Adipocyte (in vitro differentiated cells): ENCODE measurements at regions not wholly inside any gene's neighbourhood (a gene's known extent, or its start where the extent isn't known, plus 50 kb on each side); places are given as distances from the start of the nearest gene placed in this dataset.

Experiments
- DNase-seq: peaks from one replicate; pipeline ENCODE4 v3.0.0-alpha.2; 2015; ENCODE audit warnings: low read depth
- H3K27me3 ChIP-seq: replicated peaks from 2 replicates; pipeline ENCODE4 v1.7.0; 2013; ENCODE audit warnings: mild to moderate bottlenecking, low read length, moderate library complexity; ENCODE audit not compliant: control insufficient read depth, insufficient read depth
- H3K36me3 ChIP-seq: 2 replicates; pipeline ENCODE4 v1.7.0; 2013; ENCODE audit warnings: low read length, mild to moderate bottlenecking, moderate library complexity; ENCODE audit not compliant: control insufficient read depth, insufficient read depth, severe bottlenecking
- H3K4me1 ChIP-seq: 2 replicates; pipeline ENCODE4 v1.7.0; 2013; ENCODE audit warnings: mild to moderate bottlenecking, low read length, moderate library complexity; ENCODE audit not compliant: control insufficient read depth, insufficient read depth
- H3K4me3 ChIP-seq: 2 replicates; pipeline ENCODE4 v1.7.0; 2013; ENCODE audit warnings: mild to moderate bottlenecking, low read length, moderate library complexity
- H3K9ac ChIP-seq: 2 replicates; pipeline ENCODE4 v1.7.0; 2013; ENCODE audit warnings: mild to moderate bottlenecking, low read length, moderate library complexity
- H3K9me3 ChIP-seq: 2 replicates; pipeline ENCODE4 v1.7.0; 2013; ENCODE audit warnings: mild to moderate bottlenecking, low read length, moderate library complexity; ENCODE audit not compliant: control insufficient read depth

GRCh38 chr6:77356821-77357220 lies 106.5 kb downstream of the HTR1B start:
- Histone ChIP-seq H3K9me3 (no peaks in the 10 kb centered on the region), H3K4me1 (no peaks in the 10 kb centered on the region)

GRCh38 chr6:77354581-77354980 lies 108.7 kb downstream of the HTR1B start:
- Histone ChIP-seq H3K9ac (no peak overlapping the region), H3K4me3 (no peak overlapping the region), H3K36me3 (no peaks in the 10 kb centered on the region), H3K27me3 (no peaks in the 10 kb centered on the region), H3K4me1 (no peaks in the 10 kb centered on the region), H3K9me3 (no peaks in the 10 kb centered on the region)
- no peak for DNase-seq

More at GRCh38 chr6:77356821-77357220, 106.5 kb downstream of the HTR1B start:
- Histone ChIP-seq H3K4me3 (no peak overlapping the region), H3K36me3 (no peaks in the 10 kb centered on the region), H3K27me3 (no peaks in the 10 kb centered on the region), H3K9ac (no peak overlapping the region)
- DNase-seq, result no peak

GRCh38 chr6:77353129-77353528 lies 110.2 kb downstream of the HTR1B start:
- H3K36me3 ChIP-seq, result no peaks in the 10 kb centered on the region
- no peaks in the 10 kb centered on the region for H3K4me1 ChIP-seq
- H3K9me3 ChIP-seq, result no peaks in the 10 kb centered on the region
- no peak overlapping the region for H3K9ac ChIP-seq
- H3K4me3 ChIP-seq, result no peak overlapping the region
- no peaks in the 10 kb centered on the region for H3K27me3 ChIP-seq
- DNase-seq, result no peak

DNA sequence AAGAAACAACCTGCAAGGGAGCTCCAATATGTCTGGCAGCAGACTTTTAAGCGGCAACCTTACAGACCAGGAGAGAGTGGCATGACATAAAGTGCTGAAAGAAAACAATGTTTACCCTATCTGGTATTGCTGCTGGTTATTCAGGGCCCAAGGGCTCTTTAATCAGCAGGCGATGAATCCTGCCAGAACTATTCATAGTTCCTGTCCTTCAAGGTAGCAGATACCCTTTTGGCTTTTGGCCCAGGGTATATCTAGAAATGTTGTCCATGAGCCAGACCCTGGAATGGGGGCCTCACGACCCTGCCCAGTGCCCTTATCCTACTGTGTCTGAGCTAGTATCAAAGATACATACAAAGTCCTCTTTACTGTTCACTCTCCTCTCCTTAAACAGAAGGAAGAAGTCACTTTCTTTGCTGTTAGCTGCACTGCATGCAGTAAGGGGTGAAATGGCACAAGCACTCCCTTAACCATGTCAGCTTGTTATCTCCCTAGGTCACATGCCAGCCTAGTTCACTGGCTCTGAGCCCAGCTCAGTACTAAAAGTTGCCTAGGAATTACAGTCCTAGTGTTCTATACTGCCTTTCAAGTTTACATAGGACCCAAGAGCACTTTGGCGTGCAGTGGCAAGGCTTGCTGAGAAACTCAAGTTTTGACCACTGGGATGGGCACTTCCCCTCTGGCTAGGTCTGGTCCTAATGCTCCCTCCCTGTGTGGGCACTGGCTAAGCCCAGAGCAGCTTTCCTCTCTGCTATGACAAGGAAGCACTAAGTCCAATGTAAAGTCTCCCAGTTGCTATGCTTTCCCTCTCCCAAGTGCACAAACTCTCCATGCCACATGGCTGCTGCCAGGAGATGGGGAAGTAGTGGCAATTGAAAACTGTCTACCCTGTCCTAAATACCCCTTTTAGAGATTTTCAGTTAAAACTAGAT lies 122.0 kb downstream of the HTR1B start:
- Histone ChIP-seq H3K4me3 (no peak overlapping the region), H3K9ac (no peak overlapping the region)
- no peak for DNase-seq

DNA sequence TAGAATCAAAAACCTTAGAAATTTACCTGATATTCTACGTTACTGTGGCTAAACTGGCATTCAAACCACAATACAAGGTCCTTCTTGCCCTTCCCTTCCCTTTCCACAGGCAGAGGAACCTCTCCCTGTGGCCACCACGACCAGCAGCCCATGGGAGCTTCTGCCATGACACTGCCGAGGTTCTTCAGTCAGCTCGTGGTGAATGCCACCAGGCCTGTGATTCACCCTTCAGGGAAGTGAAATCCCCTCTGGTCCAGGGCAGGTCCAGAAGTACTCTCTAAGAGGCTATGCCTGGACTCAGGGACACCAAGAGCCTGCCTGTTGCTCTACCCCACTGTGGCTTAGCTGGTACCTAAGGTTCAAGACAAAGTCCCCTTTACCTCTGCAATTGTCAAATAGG lies 123.0 kb downstream of the HTR1B start:
- peaks cover 3% of the 10 kb centered on the region for H3K4me1 ChIP-seq
- H3K27me3 ChIP-seq, result no peaks in the 10 kb centered on the region
- peaks cover 5% of the 10 kb centered on the region for H3K9me3 ChIP-seq
- H3K4me3 ChIP-seq, result no peak overlapping the region
- H3K36me3 ChIP-seq, result no peaks in the 10 kb centered on the region
- H3K9ac ChIP-seq, result no peak overlapping the region
- DNase-seq, result no peak

More for the DNA sequence above, 122.0 kb downstream of the HTR1B start:
- Histone ChIP-seq H3K36me3 (no peaks in the 10 kb centered on the region), H3K4me1 (peaks cover 3% of the 10 kb centered on the region), H3K27me3 (no peaks in the 10 kb centered on the region), H3K9me3 (no peaks in the 10 kb centered on the region)

DNA sequence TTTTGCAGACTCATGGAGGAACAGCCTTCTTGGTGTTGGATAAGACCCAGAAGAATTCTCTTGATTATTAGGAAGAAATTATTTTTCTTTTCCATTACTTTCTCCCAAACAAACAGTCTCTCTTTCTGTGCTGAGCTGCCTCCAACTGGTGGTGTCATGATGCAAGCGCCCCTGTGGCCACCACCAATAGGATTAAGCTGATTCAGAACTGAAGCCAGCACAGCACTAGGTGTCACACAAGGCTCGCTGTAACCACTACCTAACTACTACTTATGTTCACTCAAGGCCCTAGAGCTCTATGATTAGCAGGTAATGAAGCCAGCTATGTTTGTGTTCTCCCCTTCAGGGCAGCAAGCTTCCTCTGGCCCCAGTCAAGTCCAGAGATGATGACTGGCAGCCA lies 123.4 kb downstream of the HTR1B start:
- no peaks in the 10 kb centered on the region for H3K36me3 ChIP-seq
- H3K4me1 ChIP-seq, result peaks cover 3% of the 10 kb centered on the region
- H3K9me3 ChIP-seq, result peaks cover 8% of the 10 kb centered on the region
- no peak overlapping the region for H3K4me3 ChIP-seq
- no peak for DNase-seq
- H3K9ac ChIP-seq, result no peak overlapping the region
- H3K27me3 ChIP-seq, result no peaks in the 10 kb centered on the region

- H3K9ac ChIP-seq, result no peak overlapping the region
- H3K36me3 ChIP-seq, result no peaks in the 10 kb centered on the region
- DNase-seq, result no peak
Observed at GRCh38 chr6:77337392-77337791, 125.9 kb downstream of the HTR1B start.

GRCh38 chr6:77334093-77334492 lies 129.2 kb downstream of the HTR1B start:
- Histone ChIP-seq H3K4me1 (no peaks in the 10 kb centered on the region), H3K36me3 (no peaks in the 10 kb centered on the region), H3K4me3 (no peak overlapping the region), H3K9ac (no peak overlapping the region), H3K9me3 (peaks cover 17% of the 10 kb centered on the region), H3K27me3 (no peaks in the 10 kb centered on the region)
- no peak for DNase-seq

More at GRCh38 chr6:77337392-77337791, 125.9 kb downstream of the HTR1B start:
- Histone ChIP-seq H3K4me3 (no peak overlapping the region), H3K9me3 (peaks cover 12% of the 10 kb centered on the region), H3K27me3 (no peaks in the 10 kb centered on the region), H3K4me1 (peaks cover 3% of the 10 kb centered on the region)

- Histone ChIP-seq H3K36me3 (no peaks in the 10 kb centered on the region), H3K4me3 (no peak overlapping the region), H3K4me1 (no peaks in the 10 kb centered on the region), H3K27me3 (no peaks in the 10 kb centered on the region), H3K9ac (no peak overlapping the region), H3K9me3 (peaks cover 17% of the 10 kb centered on the region)
- no peak for DNase-seq
Observed at GRCh38 chr6:77332915-77333623, 130.2 kb downstream of the HTR1B start.

DNA sequence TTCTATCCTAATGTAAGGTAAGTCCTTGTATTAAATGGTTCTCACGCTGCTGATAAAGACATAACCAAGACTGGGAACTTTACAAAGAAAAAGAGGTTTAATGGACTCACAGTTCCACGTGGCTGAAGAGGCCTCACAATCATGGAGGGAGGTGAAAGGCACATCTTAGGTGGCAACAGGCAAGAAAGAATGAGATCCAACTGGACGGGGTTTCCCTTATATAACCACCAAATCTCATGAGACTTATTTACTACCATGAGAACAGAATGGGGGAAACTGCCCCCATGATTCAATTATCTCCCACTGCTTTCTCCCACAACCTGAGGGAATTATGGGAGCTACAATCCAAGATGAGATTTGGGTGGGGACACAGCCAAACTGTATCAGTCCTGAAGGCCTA lies 136.6 kb downstream of the HTR1B start:
- DNase-seq, result no peak
- Histone ChIP-seq H3K4me3 (no peak overlapping the region), H3K4me1 (peaks cover 15% of the 10 kb centered on the region), H3K9me3 (no peaks in the 10 kb centered on the region), H3K27me3 (no peaks in the 10 kb centered on the region), H3K36me3 (no peaks in the 10 kb centered on the region), H3K9ac (no peak overlapping the region)

DNA sequence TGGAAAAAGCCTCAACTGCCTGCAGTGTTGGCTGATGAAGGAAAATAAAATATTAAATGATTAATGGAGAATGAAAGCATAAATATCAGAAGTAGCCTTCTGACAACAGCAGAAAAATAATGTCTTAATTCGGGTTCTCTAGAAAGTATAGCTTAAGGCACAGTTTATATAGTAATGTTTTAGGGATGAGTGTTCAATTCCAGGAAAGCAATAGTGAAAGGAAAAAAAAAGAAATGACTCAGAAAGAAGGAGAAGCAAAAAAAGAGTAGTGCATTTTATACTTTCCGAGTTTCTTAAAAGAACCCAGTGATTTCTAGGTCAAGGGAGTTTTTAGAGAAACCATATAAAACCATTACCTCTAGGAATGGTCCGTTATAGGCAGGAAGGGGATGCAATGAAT lies 137.3 kb downstream of the HTR1B start:
- Histone ChIP-seq H3K4me1 (peaks cover 15% of the 10 kb centered on the region), H3K4me3 (no peak overlapping the region), H3K9me3 (no peaks in the 10 kb centered on the region), H3K27me3 (no peaks in the 10 kb centered on the region), H3K9ac (no peak overlapping the region), H3K36me3 (no peaks in the 10 kb centered on the region)
- peak; percentile 61 for DNase-seq
